Stomach (tissue), 4 donors: ENCODE measurements at regions not wholly inside any gene's neighbourhood (a gene's known extent, or its start where the extent isn't known, plus 50 kb on each side); places are given as distances from the start of the nearest gene placed in this dataset.

Experiments used
- EP300 ChIP-seq: sonication (generic); formaldehyde crosslinking; IDR thresholded peaks from one replicate; pipeline ENCODE4 v1.6.1; 2017; ENCODE audit warnings: antibody characterized with exemption
- POLR2A ChIP-seq, 4 donors: fragments of 450-650 bp; IDR thresholded peaks; one replicate each; pipeline ENCODE4 v1.6.1; 2016; ENCODE audit warnings: antibody characterized with exemption in 4 of 4, control low read depth in 2 of 4, mild to moderate bottlenecking in 1 of 4, moderate library complexity in 1 of 4
- POLR2AphosphoS5 ChIP-seq, 3 donors: sonication (generic); formaldehyde crosslinking; IDR thresholded peaks; one replicate each; pipeline ENCODE4 v1.6.1; 2016; ENCODE audit warnings: antibody characterized with exemption in 3 of 3
- TF ChIP-seq, protein P1 (sequence below), 7 experiments: fragments of 450-650 bp in 4 of 7; fragments of 200-600 bp in 3 of 7; sonication (generic) in 3 of 7; IDR thresholded peaks; one replicate each; pipeline ENCODE4 v1.5.1; 2016 to 2019; ENCODE audit warnings: antibody characterized with exemption in 7 of 7, control low read depth in 2 of 7, mild to moderate bottlenecking in 1 of 7

GRCh38 chr10:78169214-78169613 lies 135.6 kb downstream of the RPS24 start:
- TF ChIP-seq, protein P1, sequence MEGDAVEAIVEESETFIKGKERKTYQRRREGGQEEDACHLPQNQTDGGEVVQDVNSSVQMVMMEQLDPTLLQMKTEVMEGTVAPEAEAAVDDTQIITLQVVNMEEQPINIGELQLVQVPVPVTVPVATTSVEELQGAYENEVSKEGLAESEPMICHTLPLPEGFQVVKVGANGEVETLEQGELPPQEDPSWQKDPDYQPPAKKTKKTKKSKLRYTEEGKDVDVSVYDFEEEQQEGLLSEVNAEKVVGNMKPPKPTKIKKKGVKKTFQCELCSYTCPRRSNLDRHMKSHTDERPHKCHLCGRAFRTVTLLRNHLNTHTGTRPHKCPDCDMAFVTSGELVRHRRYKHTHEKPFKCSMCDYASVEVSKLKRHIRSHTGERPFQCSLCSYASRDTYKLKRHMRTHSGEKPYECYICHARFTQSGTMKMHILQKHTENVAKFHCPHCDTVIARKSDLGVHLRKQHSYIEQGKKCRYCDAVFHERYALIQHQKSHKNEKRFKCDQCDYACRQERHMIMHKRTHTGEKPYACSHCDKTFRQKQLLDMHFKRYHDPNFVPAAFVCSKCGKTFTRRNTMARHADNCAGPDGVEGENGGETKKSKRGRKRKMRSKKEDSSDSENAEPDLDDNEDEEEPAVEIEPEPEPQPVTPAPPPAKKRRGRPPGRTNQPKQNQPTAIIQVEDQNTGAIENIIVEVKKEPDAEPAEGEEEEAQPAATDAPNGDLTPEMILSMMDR (IDR thresholded peaks at IDR 0.05), result no peak
- TF ChIP-seq EP300 (no peak), POLR2AphosphoS5 (IDR thresholded peaks at IDR 0.05) (no peak), POLR2A (IDR thresholded peaks at IDR 0.05) (no peak)
